ENCODE measurements at regions not wholly inside any gene's neighbourhood (a gene's known extent, or its start where the extent isn't known, plus 50 kb on each side); places are given as distances from the start of the nearest gene placed in this dataset.
"Not testable (repeated sequence)": the region's sequence is repeated elsewhere in the genome, so short reads cannot be mapped to it uniquely, and the experiment has no call there.

DNA sequence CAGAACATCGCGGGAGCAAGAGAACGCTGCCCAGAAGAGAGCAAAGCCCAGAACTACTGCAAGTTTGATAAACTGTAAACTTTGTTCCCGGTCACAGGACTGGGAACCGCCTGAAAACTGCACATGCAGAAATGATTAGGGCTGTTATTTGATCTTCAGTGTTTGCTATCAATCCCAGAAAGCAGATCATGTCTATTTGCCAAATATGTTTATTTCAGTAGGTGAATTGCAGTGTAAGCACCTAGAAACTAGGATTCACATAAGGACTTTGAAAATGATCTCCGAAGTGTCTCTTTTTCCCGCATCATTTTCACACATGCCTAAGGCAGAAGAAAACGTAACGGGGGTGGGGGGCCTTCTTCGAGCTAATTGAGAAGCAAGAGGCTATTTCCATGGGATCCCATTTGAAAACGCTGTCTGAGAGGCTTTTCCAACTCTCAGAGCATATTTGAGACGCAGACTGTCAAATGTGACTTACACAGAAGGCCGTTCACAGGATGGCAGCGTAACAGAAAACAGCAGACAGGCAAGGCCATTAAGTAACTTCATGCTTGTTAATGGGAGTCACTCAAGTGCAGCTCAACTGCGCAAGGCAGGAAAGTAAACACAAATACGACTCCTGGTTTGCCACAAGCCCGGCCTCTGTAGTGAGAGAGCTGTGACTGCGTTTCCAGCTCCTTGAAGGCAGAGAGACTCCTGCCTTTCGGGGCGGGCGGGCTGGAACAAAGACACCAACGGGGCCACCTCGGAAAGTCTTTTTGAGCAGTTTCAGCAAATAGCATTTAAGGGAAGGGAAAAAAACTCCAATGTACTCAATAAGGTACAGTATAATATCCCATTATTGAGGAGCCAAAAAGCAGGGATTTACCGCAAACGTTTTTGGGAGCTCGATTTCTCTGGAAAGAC, 144.7 kb upstream of the ZNF217 start:
- DNase-seq = peak; percentile 64

- DNase-seq = no peak
Observed at GRCh38 chr20:53737396-53738038, 143.9 kb upstream of the ZNF217 start.

DNA sequence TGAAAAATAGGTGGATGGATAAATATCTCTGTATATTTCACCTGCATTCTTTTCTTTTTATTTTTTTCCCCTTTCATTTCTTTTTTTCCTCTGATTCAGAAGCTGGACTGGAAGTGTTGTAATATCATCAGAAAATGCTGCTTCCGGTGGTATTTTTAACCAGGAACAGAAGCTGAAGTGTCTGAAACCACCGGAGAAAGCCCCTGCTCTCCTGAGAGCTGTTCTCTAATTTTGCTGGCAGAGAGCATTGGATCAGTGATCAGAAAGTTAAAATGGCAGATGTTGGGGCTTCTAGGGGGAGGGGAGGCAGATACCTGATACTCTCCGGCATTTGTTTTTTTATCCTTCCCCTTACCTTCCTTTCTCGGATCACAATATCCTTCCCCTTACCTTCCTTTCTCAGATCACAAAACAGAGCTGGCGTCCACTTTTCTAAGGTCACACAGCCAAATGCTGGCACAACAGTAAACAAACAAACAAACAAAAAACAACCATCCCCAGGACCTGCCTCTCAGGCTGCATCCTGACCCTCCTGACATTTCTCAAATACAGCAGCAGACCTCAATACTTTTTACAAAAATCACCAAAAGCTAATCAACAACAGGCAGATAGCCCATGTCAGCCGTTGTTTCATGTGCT, 143.2 kb upstream of the ZNF217 start:
- DNase-seq = no peak

- DNase-seq = no peak
Observed at GRCh38 chr20:53736122-53736756, 142.6 kb upstream of the ZNF217 start.

GRCh38 chr20:53735536-53736050, 142.0 kb upstream of the ZNF217 start:
- DNase-seq = no peak

GRCh38 chr20:53734006-53734688, 140.5 kb upstream of the ZNF217 start:
- no peak for DNase-seq

DNA sequence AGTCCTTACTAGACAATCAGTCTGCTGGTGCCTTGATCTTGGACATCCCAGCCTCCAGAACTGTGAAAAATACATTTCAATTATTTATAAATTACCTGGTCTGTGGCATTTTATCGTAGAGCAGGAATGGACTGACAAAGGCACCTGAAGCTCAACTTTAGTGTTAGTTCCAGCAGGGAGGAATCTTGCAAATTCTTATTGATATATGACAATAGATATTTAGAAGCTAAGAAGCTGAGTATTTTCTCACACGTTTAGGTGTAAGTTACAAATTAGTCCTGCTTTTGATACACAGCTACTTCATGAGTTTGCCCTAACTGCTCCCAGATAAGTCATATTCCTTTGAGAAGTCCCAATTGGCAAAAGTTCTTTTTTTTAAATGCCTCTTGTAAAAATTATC, 138.0 kb upstream of the ZNF217 start:
- no peak for DNase-seq

DNA sequence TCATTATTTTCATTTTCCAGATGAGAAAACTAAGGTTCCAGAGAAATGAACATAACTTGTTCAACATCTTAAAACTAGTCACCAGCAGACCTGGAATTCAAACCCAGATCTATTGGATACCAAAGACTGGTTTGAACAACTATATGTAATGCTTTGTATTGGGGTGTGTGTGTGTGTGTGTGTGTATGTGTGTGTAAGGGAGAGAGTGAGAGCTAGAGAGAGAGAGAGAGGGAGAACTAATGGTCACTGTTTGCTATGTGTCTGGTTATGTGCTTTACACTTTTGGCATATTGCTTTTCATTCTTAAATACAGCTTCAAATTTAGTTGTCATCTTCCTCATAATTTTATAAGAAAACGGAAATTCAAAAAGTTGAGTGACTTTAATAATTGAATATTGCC, 134.7 kb upstream of the ZNF217 start:
- DNase-seq = no peak

DNA sequence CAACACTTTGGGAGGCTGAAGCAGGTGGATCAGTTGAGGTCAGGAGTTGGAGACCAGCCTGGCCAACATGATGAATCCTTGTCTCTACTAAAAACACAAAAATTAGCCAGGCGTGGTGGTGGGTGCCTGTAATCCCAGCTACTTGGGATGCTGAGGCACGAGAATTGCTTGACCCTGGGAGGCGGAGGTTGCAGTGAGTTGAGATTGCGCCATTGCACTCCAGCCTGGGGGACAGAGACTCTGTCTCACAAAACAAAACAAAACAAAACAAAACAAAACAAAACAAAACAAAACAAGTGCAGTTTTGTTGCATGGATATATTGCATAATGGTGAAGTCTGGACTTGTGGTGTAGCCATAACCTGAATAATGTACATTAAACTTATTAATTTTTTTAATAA, 133.6 kb upstream of the ZNF217 start:
- DNase-seq = not testable (repeated sequence)

DNA sequence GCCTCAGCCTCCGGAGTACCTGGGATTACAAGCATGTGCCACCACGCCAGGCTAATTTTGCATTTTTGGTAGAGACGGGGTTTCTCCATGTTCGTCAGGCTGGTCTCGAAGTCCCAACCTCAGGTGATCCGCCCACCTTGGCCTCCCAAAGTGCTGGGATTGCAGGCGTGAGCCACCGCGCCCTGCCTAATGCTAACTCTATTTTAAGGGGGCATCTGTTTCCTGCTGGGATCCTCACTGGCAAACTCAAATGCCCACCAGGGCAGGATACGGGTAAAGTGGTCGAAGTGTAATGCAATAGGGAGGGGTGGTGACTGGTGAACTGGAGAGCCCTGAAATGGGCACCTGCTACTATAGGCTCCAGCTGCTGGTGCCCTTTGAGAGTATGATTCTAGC, 131.9 kb upstream of the ZNF217 start:
- no peak for DNase-seq

DNA sequence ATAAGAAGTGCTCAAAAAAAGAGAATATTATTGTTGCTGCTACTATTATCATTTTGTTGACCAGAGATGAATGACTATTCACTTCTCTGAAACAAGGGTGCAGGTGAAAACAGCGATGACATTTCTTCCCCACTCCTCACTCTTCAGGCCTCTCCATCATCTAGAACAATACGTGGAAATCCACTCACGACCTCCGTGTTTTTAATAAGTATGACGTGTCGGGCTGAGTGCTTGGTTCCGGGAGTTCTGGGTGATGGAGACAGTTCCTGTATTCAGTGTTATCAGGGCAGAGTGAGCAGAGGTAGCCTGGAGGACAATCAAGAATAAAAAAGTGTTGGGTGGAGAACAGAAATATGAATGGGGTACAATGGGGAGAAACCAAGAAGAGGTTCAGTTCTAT, 130.0 kb upstream of the ZNF217 start:
- DNase-seq = no peak

DNA sequence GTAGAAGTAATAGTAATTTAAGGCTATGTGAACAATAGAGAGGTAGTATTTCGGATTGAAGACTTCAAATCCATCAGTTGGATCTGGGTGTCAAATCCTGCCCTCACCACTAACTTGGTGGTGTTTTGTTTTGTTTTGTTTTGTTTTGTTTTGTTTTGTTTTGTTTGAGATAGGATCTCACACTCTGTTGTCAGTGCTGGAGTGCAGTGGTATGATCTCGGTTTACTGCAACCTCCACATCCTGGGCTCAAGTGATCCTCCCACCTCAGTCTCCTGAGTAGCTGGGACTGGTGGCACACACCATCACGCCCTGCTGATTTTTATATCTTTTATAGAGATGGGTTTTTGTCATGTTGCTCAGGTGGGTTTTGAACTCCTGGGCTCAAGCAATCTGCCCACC, 129.4 kb upstream of the ZNF217 start:
- no peak for DNase-seq

GRCh38 chr20:53722515-53723036, 128.9 kb upstream of the ZNF217 start:
- no peak for DNase-seq

DNA sequence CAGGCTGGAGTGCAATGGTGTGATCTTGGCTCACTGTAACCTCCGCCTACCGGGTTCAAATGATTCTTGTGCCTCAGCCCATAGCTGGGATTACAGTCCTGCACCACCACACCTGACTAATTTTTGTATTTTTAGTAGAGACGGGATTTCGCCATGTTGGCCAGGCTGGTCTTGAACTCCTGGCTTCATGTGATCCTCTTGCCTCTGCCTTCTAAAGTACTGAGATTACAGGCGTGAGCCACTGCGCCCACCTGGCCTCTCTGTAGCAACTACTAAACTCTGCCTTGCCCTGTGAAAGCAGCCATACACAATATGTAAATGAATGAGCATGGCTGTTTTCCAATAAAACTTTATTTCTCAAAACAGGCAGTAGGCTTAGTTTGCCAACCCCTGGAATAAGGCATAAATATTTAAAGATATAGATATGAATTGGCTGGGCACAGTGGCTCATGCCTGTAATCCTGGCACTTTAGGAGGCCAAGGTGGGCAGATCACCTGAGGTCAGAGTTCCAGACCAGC, 127.9 kb upstream of the ZNF217 start:
- DNase-seq = not testable (repeated sequence)

DNA sequence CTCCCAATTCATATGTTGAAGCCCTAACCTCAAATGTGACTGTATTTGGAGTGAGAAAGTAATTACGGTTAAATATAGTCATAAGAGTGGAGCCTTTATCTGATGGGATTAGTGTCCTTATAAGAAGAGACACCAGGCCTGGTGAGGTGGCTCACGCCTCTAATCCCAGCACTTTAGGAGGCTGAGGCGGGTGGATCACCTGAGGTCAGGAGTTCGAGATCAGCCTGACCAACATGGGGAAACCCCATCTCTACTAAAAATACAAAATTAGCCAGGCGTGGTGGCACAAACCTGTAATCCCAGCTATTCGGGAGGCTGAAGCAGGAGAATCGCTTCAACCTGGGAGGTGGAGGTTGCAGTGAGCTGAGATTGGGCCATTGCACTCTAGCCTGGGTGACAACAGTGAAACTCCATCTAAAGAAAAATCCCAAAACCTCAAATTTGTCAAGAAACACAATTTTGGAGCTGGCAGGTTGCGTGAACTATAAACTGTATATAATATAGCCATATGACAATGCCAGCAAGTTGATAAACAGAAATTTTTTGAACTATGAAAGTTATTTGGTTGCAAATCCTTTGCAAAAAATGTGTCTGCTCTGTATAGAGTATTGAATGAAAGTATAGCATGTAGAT, 125.6 kb upstream of the ZNF217 start:
- not testable (repeated sequence) for DNase-seq

DNA sequence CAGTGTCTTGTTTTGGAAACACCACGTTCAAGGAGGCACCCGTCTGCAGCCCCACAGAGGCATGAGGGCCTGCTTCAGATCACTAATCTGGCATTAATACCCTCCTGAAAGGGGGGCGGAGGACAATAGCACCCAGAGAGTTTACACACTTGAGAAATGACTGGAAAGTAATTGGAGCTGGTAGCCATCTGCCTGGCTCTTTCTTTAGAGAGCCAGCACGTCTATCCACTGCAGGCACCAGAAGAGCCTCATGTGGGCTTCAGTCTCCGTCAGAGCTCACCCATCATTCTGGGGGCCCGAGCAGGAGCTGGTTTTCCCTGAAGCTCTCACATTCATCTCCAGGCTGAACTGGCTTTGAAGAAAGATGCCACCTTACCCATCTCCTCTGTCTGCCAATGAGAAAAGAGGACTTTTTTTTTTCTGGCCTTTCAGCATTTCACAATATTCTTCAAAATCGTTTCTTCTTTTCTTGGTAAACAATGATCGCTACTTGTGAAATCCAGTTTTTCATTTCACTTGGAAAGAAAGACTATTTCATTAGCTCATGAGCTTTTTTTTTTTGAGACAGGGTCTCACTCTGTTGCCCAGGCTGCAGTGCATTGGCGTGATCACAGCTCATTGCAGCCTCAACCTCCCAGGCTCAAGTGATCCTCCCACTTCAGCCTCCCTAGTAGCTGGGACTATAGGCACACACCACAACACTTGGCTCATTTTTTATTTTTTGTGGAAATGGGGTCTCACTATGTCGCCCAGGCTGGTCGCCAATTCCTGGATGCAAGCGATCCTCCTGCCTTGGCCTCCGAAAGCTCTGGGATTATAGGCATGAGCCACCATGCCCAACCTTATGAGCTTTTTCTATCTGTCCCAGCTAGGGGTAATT, 124.7 kb upstream of the ZNF217 start:
- no peak for DNase-seq

DNA sequence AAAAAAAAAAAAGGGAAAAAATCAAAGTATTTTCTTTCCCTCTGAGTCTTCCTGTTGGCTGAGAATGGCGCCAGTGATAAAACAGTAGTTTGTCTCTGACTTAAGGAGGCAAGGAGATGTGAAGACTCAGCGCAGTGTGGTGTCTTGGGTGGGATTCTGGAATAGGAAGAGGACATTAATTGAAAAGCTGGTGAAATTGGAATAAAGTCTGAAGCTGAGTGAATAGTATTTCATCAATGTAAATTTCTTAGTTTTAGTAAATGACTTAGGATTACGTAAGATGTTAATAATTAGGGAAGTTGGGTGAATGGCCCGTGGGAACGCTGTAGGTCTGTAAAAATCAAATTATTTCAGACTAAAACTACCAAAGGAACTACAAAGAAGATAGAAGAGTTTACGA, 122.8 kb upstream of the ZNF217 start:
- DNase-seq = no peak

- DNase-seq = no peak
Observed at GRCh38 chr20:53714524-53714923, 120.9 kb upstream of the ZNF217 start.

DNA sequence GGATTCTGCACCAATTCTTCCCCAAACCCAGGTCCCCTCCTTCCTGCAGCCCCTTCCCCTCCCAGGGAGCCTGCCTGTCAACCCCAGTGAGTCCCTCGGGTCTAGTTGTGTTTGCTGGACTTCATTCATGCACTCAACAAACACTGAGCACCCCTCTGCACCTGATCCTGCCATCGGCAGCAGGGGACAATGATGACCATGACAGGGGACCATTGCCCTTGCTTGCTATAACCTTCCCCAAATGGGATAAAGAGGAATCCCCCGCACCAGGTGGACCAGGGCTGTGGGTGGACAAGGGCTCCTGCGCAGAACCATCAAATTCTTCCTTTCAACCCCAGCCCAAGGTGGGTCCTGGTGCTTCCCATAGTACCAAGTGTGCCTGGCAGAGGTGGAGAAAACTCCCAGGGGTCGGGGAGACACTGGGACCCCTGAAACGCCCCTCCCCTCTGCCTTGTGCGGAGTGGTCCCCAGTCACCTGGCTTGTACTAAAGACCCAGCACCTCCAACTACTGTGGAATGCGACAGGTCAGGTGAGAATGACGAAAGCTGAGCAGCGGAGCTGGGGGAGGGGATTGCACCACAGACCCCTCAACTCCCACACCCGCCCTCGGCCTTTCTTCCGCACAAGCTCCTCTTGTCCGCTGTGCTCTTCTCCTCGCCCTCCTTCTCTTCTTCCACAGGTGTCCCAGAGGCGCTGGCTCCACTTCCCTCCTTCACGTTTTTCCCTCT, 119.9 kb upstream of the ZNF217 start:
- no peak for DNase-seq
